ENCODE measurements at regions not wholly inside any gene's neighbourhood (a gene's known extent, or its start where the extent isn't known, plus 50 kb on each side); places are given as distances from the start of the nearest gene placed in this dataset.
A peak's percentile ranks its signal among the peaks of the same experiment; 100 is the strongest.

GRCh38 chr2:225108805-225109204 is 66.5 kb upstream of the DOCK10 start:
- ChIA-PET POLR2A (interaction anchor here (0.7 kb wide), 1 partner anchor 292 kb away, joined by 3 read pairs; no protein-coding TSS in a partner anchor), CTCF (no interaction called here)
- no peak for TF ChIP-seq CTCF (IDR thresholded peaks at IDR 0.05; ENCODE audit: insufficient read depth, low read depth, low read length)
- Histone ChIP-seq H3K36me3 (ENCODE audit: control insufficient read depth, insufficient read depth, low read length) (no peaks in the 10 kb centered on the region), H3K4me3 (ENCODE audit: low read depth, low read length) (no peak overlapping the region), H3K27me3 (ENCODE audit: control insufficient read depth, insufficient read depth, low read length) (no peaks in the 10 kb centered on the region)
- DNase-seq (ENCODE audit: low read depth), result no peak

GRCh38 chr2:225104971-225105370 is 62.7 kb upstream of the DOCK10 start:
- Histone ChIP-seq H3K27me3 (ENCODE audit: control insufficient read depth, insufficient read depth, low read length) (no peaks in the 10 kb centered on the region), H3K4me3 (ENCODE audit: low read depth, low read length) (no peak overlapping the region), H3K36me3 (ENCODE audit: control insufficient read depth, insufficient read depth, low read length) (no peaks in the 10 kb centered on the region)
- POLR2A ChIA-PET, result no interaction called here
- DNase-seq (ENCODE audit: low read depth), result no peak
- TF ChIP-seq CTCF (IDR thresholded peaks at IDR 0.05; ENCODE audit: insufficient read depth, low read depth, low read length), result no peak
- CTCF ChIA-PET, result no interaction called here

GRCh38 chr2:225104321-225104720 is 62.1 kb upstream of the DOCK10 start:
- POLR2A ChIA-PET, result no interaction called here

GRCh38 chr2:225103737-225104141 is 61.5 kb upstream of the DOCK10 start:
- ChIA-PET POLR2A (no interaction called here), CTCF (no interaction called here)
- Histone ChIP-seq H3K27me3 (ENCODE audit: control insufficient read depth, insufficient read depth, low read length) (no peaks in the 10 kb centered on the region), H3K4me3 (ENCODE audit: low read depth, low read length) (no peak overlapping the region), H3K36me3 (ENCODE audit: control insufficient read depth, insufficient read depth, low read length) (no peaks in the 10 kb centered on the region)
- TF ChIP-seq CTCF (IDR thresholded peaks at IDR 0.05; ENCODE audit: insufficient read depth, low read depth, low read length), result no peak
- peak; percentile 76 for DNase-seq (ENCODE audit: low read depth)

More at GRCh38 chr2:225104321-225104720, 62.1 kb upstream of the DOCK10 start:
- TF ChIP-seq CTCF (IDR thresholded peaks at IDR 0.05; ENCODE audit: insufficient read depth, low read depth, low read length), result no peak
- Histone ChIP-seq H3K4me3 (ENCODE audit: low read depth, low read length) (no peak overlapping the region), H3K27me3 (ENCODE audit: control insufficient read depth, insufficient read depth, low read length) (no peaks in the 10 kb centered on the region), H3K36me3 (ENCODE audit: control insufficient read depth, insufficient read depth, low read length) (no peaks in the 10 kb centered on the region)
- CTCF ChIA-PET, result no interaction called here
- DNase-seq (ENCODE audit: low read depth), result no peak

- ChIA-PET CTCF (no interaction called here), POLR2A (no interaction called here)
- no peak overlapping the region for H3K4me3 ChIP-seq (ENCODE audit: low read depth, low read length)
Measured at GRCh38 chr2:225100856-225101294, 58.6 kb upstream of the DOCK10 start.

More at GRCh38 chr2:225100856-225101294, 58.6 kb upstream of the DOCK10 start:
- no peaks in the 10 kb centered on the region for H3K36me3 ChIP-seq (ENCODE audit: control insufficient read depth, insufficient read depth, low read length)
- no peak for TF ChIP-seq CTCF (IDR thresholded peaks at IDR 0.05; ENCODE audit: insufficient read depth, low read depth, low read length)
- DNase-seq (ENCODE audit: low read depth), result peak; percentile 89
- no peaks in the 10 kb centered on the region for H3K27me3 ChIP-seq (ENCODE audit: control insufficient read depth, insufficient read depth, low read length)
